ENCODE measurements at regions not wholly inside any gene's neighbourhood (a gene's known extent, or its start where the extent isn't known, plus 50 kb on each side); places are given as distances from the start of the nearest gene placed in this dataset.

DNA sequence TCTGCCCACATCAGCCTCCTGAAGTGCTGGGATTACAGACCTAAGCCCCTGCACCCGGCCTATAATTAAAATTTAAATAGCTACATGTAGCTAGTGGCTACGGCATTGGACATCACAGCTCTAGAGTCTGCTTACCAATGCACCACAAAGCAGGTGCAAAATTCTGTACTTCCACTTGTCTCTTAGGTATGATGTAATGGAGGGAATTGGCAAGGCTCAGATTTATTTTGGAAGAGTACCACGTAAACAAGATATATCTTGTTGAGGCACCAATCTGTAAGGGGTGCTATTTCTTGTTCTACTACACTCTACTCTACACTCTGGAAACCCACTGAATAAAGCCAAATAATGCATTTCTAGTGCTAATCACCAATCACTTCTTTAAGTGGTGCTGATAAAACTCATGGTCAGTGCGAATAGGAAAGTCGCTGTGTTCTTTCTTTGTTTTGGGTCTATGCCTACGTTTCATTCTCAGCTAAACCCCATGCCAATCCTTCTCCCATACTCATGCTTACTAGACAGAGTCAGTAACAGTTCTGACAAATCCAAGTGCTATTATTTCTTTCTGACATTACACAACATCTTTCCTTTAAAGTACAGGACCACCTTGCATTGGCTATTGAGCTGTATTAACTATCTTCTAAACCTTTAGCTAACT, 92.3 kb downstream of the GC start:
- H3K4me3 ChIP-seq = no peak overlapping the region
- TF ChIP-seq EZH2phosphoT487 (IDR thresholded peaks at IDR 0.05; ENCODE audit: insufficient read depth, low read depth) = no peak
- no peak for TF ChIP-seq EZH2 (IDR thresholded peaks at IDR 0.05; ENCODE audit: insufficient read depth, poor library complexity, severe bottlenecking)
- H3K27me3 ChIP-seq (replicated peaks; ENCODE audit: insufficient read depth) = peaks cover 25% of the 10 kb centered on the region
- in situ Hi-C loops (cut with MboI) = no loop called here
- H3F3A ChIP-seq (ENCODE audit: insufficient read depth) = no peaks in the 10 kb centered on the region
- H2AFZ ChIP-seq = no peak overlapping the region
- no peaks in the 10 kb centered on the region for H3K4me1 ChIP-seq (ENCODE audit: insufficient read depth)
- no peak overlapping the region for H3K9ac ChIP-seq
- H3K9me2 ChIP-seq (ENCODE audit: insufficient read depth) = no peaks in the 10 kb centered on the region
- 36 to 38% methylated on average over 6 of the region's 6 CpGs for WGBS, 2 experiments (ENCODE audit: low coverage in 1 of 2, low lambda C conversion rate in 2 of 2, missing lambda C conversion rate in 2 of 2)
- no peaks in the 10 kb centered on the region for H4K20me1 ChIP-seq (ENCODE audit: insufficient read depth)
- no peak for DNase-seq
- no peaks in the 10 kb centered on the region for H3K9me3 ChIP-seq (ENCODE audit: low read depth)
- H3K27ac ChIP-seq = no peak overlapping the region
- H3K79me2 ChIP-seq (ENCODE audit: insufficient read depth) = no peaks in the 10 kb centered on the region
- no peak overlapping the region for H3K4me2 ChIP-seq (ENCODE audit: unreplicated experiment)
- H3K36me3 ChIP-seq (ENCODE audit: low read depth) = no peaks in the 10 kb centered on the region

DNA sequence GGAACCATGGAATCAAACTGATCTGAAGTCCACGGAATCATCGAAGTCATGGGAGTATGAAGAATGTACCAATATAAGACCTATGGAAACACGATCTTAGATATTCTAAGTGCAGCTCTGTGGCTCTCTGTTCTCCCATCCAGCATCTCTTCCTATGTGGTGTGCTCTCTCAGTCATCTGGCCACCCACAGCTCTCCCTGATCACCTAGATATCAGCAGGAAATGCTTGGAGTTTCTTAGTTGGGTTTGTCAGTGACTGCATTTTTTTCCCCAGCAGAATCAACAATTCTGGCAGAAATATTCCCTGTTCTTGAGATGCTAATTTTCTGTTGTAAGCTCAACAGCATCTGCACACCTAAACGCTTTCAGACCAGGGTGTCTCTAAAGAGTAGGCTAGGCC, 94.1 kb downstream of the GC start:
- Histone ChIP-seq H4K20me1 (ENCODE audit: insufficient read depth) (no peaks in the 10 kb centered on the region), H3K27ac (no peak overlapping the region), H3K9ac (no peak overlapping the region), H3K4me3 (no peak overlapping the region), H3K79me2 (ENCODE audit: insufficient read depth) (no peaks in the 10 kb centered on the region), H3K9me2 (ENCODE audit: insufficient read depth) (no peaks in the 10 kb centered on the region), H3K36me3 (ENCODE audit: low read depth) (no peaks in the 10 kb centered on the region), H2AFZ (no peak overlapping the region), H3K9me3 (ENCODE audit: low read depth) (no peaks in the 10 kb centered on the region), H3K27me3 (replicated peaks; ENCODE audit: insufficient read depth) (peaks cover 23% of the 10 kb centered on the region), H3K4me1 (ENCODE audit: insufficient read depth) (no peaks in the 10 kb centered on the region), H3K4me2 (ENCODE audit: unreplicated experiment) (no peak overlapping the region), H3F3A (ENCODE audit: insufficient read depth) (no peaks in the 10 kb centered on the region)
- in situ Hi-C loops (cut with MboI) = no loop called here
- no peak for DNase-seq
- 39 to 44% methylated on average over 4 of the region's 4 CpGs for WGBS, 2 experiments (ENCODE audit: low coverage in 1 of 2, low lambda C conversion rate in 2 of 2, missing lambda C conversion rate in 2 of 2)
- TF ChIP-seq EZH2 (IDR thresholded peaks at IDR 0.05; ENCODE audit: insufficient read depth, poor library complexity, severe bottlenecking) (no peak), EZH2phosphoT487 (IDR thresholded peaks at IDR 0.05; ENCODE audit: insufficient read depth, low read depth) (no peak)

DNA sequence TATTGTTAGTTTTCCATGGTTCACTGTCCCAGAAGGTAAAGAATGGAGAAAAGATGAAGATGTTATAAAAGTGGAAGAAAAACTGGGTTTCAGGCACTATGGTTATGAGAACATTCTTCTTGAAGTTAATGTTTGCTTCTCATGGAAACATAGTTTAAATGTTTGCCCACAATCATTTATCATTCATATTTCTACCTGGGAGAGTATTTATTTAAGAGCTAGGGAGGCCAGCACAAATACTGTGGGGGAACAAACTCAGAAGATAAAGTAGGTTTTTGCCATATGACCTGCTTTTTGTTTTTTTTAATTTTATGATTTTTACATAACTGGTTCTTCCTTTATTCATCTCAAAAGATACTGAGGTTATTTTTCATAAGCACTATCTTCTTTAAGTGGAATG, 96.8 kb downstream of the GC start:
- H3K79me2 ChIP-seq (ENCODE audit: insufficient read depth) = no peaks in the 10 kb centered on the region
- no peaks in the 10 kb centered on the region for H4K20me1 ChIP-seq (ENCODE audit: insufficient read depth)
- no peaks in the 10 kb centered on the region for H3K9me3 ChIP-seq (ENCODE audit: low read depth)
- no peak overlapping the region for H3K4me2 ChIP-seq (ENCODE audit: unreplicated experiment)
- no peak overlapping the region for H2AFZ ChIP-seq
- no peaks in the 10 kb centered on the region for H3K9me2 ChIP-seq (ENCODE audit: insufficient read depth)
- TF ChIP-seq EZH2phosphoT487 (IDR thresholded peaks at IDR 0.05; ENCODE audit: insufficient read depth, low read depth) (no peak), EZH2 (IDR thresholded peaks at IDR 0.05; ENCODE audit: insufficient read depth, poor library complexity, severe bottlenecking) (no peak)
- H3K9ac ChIP-seq = no peak overlapping the region
- no peak overlapping the region for H3K4me3 ChIP-seq
- H3K27ac ChIP-seq = no peak overlapping the region
- H3K36me3 ChIP-seq (ENCODE audit: low read depth) = no peaks in the 10 kb centered on the region
- peaks cover 11% of the 10 kb centered on the region for H3K27me3 ChIP-seq (replicated peaks; ENCODE audit: insufficient read depth)
- H3F3A ChIP-seq (ENCODE audit: insufficient read depth) = no peaks in the 10 kb centered on the region
- DNase-seq = no peak
- in situ Hi-C loops (cut with MboI) = no loop called here
- H3K4me1 ChIP-seq (ENCODE audit: insufficient read depth) = no peaks in the 10 kb centered on the region

DNA sequence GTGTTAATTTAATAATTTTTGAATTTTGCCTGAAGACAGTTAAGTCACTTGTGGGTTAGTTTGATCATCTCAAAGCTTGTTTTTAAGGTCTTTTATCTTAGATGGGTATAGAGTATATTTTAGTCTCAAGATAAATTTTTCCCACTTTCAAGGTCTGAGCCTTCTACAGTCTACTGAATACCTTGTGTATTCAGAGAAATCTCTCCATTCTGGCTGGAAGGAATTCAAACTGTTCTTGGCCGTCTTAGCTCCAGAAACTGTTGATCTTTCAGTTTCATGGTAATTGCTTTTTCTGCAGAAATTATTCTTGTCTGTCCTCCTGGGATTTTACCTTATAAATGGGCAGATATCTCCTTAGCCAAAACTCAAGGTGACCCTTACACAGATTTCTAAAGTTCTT, 97.9 kb downstream of the GC start:
- 22 to 30% methylated on average over 1 of the region's 1 CpG for WGBS, 2 experiments (ENCODE audit: low coverage in 1 of 2, low lambda C conversion rate in 2 of 2, missing lambda C conversion rate in 2 of 2)
- Histone ChIP-seq H3K4me2 (ENCODE audit: unreplicated experiment) (no peak overlapping the region), H3K9me2 (ENCODE audit: insufficient read depth) (no peaks in the 10 kb centered on the region), H3K4me3 (no peak overlapping the region), H3F3A (ENCODE audit: insufficient read depth) (no peaks in the 10 kb centered on the region), H3K27ac (no peak overlapping the region), H2AFZ (no peak overlapping the region), H3K9ac (no peak overlapping the region), H4K20me1 (ENCODE audit: insufficient read depth) (no peaks in the 10 kb centered on the region), H3K79me2 (ENCODE audit: insufficient read depth) (no peaks in the 10 kb centered on the region), H3K27me3 (replicated peaks; ENCODE audit: insufficient read depth) (peaks cover 9% of the 10 kb centered on the region), H3K36me3 (ENCODE audit: low read depth) (no peaks in the 10 kb centered on the region), H3K4me1 (ENCODE audit: insufficient read depth) (no peaks in the 10 kb centered on the region), H3K9me3 (ENCODE audit: low read depth) (no peaks in the 10 kb centered on the region)
- TF ChIP-seq EZH2phosphoT487 (IDR thresholded peaks at IDR 0.05; ENCODE audit: insufficient read depth, low read depth) = no peak
- TF ChIP-seq EZH2 (IDR thresholded peaks at IDR 0.05; ENCODE audit: insufficient read depth, poor library complexity, severe bottlenecking) = no peak
- no peak for DNase-seq
- in situ Hi-C loops (cut with MboI) = no loop called here

DNA sequence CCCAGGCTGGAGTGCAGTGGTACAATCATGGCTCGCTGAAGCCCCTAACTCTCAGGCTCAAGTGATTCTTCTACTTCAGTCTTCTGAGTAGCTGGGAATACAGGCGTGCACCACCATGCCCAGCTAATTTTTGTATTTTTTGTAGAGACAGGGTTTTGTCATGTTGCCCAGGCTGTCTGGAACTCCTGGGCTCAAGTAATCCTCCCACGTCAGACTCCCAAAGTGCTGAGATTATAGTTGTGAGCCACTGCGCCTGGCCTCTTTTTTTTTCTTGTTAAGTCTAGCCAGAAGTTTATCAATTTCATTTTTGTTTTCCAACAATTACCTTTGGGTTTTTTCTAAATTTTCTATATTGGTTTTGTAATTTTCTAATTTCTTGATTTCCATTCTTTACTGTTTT, 100.6 kb downstream of the GC start:
- Histone ChIP-seq H3K36me3 (ENCODE audit: low read depth) (no peaks in the 10 kb centered on the region), H3K9me3 (ENCODE audit: low read depth) (no peaks in the 10 kb centered on the region), H3K79me2 (ENCODE audit: insufficient read depth) (no peaks in the 10 kb centered on the region), H4K20me1 (ENCODE audit: insufficient read depth) (no peaks in the 10 kb centered on the region), H3K9ac (no peak overlapping the region), H3K4me2 (ENCODE audit: unreplicated experiment) (no peak overlapping the region), H3K4me1 (ENCODE audit: insufficient read depth) (no peaks in the 10 kb centered on the region), H3K9me2 (ENCODE audit: insufficient read depth) (no peaks in the 10 kb centered on the region), H3F3A (ENCODE audit: insufficient read depth) (no peaks in the 10 kb centered on the region), H2AFZ (no peak overlapping the region), H3K27me3 (replicated peaks; ENCODE audit: insufficient read depth) (peaks cover 15% of the 10 kb centered on the region), H3K4me3 (no peak overlapping the region), H3K27ac (no peak overlapping the region)
- TF ChIP-seq EZH2 (IDR thresholded peaks at IDR 0.05; ENCODE audit: insufficient read depth, poor library complexity, severe bottlenecking) = no peak
- no peak for DNase-seq
- in situ Hi-C loops (cut with MboI) = no loop called here
- WGBS, 2 experiments (ENCODE audit: low coverage in 1 of 2, low lambda C conversion rate in 2 of 2, missing lambda C conversion rate in 2 of 2) = 51 to 53% methylated on average over 4 of the region's 4 CpGs
